IPS-15b (cell line): ENCODE measurements at regions not wholly inside any gene's neighbourhood (a gene's known extent, or its start where the extent isn't known, plus 50 kb on each side); places are given as distances from the start of the nearest gene placed in this dataset.

Experiments
- H3K27me3 ChIP-seq: one replicate; pipeline ENCODE4 v1.6.1; 2013; ENCODE audit warnings: low read length; ENCODE audit not compliant: control insufficient read depth, insufficient read depth
- H3K36me3 ChIP-seq: one replicate; pipeline ENCODE4 v1.6.1; 2013; ENCODE audit warnings: low read length; ENCODE audit not compliant: control insufficient read depth, insufficient read depth
- H3K4me1 ChIP-seq: one replicate; pipeline ENCODE4 v1.6.1; 2013; ENCODE audit warnings: mild to moderate bottlenecking, low read length; ENCODE audit not compliant: control insufficient read depth, insufficient read depth
- H3K4me3 ChIP-seq: one replicate; pipeline ENCODE4 v1.5.1; 2013; ENCODE audit warnings: low read depth, low read length
- H3K9ac ChIP-seq: one replicate; pipeline ENCODE4 v1.6.1; 2013; ENCODE audit warnings: low read depth, mild to moderate bottlenecking, low read length
- H3K9me3 ChIP-seq: one replicate; pipeline ENCODE4 v1.6.1; 2013; ENCODE audit warnings: mild to moderate bottlenecking, low read length; ENCODE audit not compliant: control insufficient read depth, insufficient read depth

DNA sequence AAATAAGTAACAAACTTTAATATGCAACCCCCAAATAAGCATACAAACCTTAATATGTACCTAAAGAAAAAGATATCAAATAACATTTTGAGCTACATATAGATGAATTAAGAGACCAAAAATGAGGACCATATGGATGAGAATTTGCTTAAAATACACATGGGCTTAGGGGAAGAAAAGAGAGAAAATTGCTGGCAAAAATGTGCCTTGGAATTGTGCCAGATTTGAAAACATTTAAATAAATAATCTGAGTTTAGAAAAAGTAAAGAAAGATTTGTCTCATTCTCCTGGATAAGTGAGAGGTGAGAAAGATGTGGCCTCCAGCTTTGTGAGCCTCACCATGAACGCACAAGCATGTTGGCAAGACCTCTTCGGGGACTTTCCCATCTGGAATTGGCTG, 372.6 kb downstream of the SOX11 start:
- no peaks in the 10 kb centered on the region for H3K4me1 ChIP-seq
- H3K9me3 ChIP-seq = no peaks in the 10 kb centered on the region
- H3K4me3 ChIP-seq = no peak overlapping the region
- no peaks in the 10 kb centered on the region for H3K36me3 ChIP-seq
- no peak overlapping the region for H3K9ac ChIP-seq
- H3K27me3 ChIP-seq = no peaks in the 10 kb centered on the region

DNA sequence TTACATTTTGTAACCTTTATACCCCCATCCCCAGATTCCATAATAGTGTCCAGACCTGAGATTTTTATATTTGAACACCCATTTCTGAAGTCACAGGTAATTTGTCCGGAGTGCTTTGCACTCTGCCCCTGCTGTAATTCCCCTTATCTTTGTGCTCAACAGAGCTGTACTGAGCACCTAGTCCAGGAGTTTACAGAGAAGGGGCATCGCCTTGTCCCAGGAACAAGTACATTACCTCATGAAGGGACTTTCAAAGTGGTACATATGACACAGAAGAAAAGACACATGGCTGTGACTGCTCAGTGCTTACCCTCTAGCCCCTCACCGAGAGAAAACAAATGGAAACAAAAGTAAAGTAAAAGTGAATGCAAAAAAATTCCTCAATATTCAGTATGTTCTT, 373.5 kb downstream of the SOX11 start:
- Histone ChIP-seq H3K4me1 (no peaks in the 10 kb centered on the region), H3K36me3 (no peaks in the 10 kb centered on the region), H3K9me3 (no peaks in the 10 kb centered on the region), H3K9ac (no peak overlapping the region), H3K4me3 (no peak overlapping the region), H3K27me3 (no peaks in the 10 kb centered on the region)

DNA sequence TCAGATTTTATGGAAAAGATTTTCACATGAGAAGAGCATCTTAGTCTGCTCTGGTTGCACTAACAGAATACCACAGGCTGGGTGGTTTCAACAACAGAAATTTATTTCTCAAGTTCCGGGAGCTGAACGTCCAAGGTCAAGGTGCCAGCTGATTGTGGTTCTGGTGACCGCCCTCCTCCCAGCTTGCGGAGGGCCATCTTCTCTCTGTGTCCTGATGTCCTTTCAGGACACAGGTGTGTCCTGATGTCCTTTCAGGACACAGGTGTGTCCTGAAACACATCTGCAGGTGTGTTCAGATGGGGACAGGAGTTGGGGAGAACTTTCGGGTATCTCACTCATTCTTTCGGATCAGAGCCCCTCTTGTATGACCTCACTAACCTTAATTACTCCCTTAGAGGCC, 374.9 kb downstream of the SOX11 start:
- Histone ChIP-seq H3K4me3 (no peak overlapping the region), H3K9me3 (no peaks in the 10 kb centered on the region), H3K27me3 (no peaks in the 10 kb centered on the region), H3K36me3 (no peaks in the 10 kb centered on the region), H3K9ac (no peak overlapping the region), H3K4me1 (peaks cover under 1% of the 10 kb centered on the region)

DNA sequence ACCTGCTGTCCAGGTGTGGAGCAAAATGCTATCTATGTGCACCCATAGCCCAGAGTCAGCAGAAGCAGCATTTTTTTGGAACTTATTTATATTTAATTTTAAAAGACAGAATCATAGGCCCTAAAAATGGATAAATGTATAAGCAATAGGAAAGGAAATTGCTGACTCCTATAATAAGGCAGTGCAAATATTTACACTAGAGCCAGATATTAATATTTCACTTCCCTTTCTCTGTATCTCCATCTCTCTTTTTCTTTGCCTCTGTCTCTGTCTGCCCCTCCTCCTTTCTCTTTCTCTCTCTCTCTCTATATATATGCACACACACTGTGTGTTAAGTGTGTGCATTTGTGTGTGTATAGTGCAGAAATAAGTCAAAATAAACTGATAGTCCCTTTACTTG, 375.6 kb downstream of the SOX11 start:
- H3K36me3 ChIP-seq = no peaks in the 10 kb centered on the region
- no peak overlapping the region for H3K9ac ChIP-seq
- peaks cover 6% of the 10 kb centered on the region for H3K4me1 ChIP-seq
- no peaks in the 10 kb centered on the region for H3K9me3 ChIP-seq
- no peak overlapping the region for H3K4me3 ChIP-seq
- H3K27me3 ChIP-seq = no peaks in the 10 kb centered on the region

DNA sequence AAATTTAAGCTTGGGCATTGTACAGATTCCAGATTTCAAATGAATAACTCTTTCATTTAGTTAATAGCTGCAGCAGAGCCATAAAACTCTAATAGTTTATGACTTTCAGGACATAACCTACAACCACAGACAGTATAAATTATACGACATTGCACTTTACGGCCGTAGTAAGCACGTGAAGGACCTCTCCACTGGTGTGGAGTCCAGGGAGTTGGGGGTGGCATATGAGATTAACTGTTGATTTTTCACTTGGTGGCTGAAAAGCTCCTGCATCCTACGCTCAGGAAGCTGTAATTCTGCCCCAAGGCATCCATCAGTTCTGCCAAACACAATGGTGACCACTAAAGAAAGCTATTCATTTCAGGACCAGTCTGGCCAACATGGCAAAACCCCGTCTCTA, 376.2 kb downstream of the SOX11 start:
- Histone ChIP-seq H3K9ac (no peak overlapping the region), H3K27me3 (no peaks in the 10 kb centered on the region), H3K4me1 (peaks cover 9% of the 10 kb centered on the region)

DNA sequence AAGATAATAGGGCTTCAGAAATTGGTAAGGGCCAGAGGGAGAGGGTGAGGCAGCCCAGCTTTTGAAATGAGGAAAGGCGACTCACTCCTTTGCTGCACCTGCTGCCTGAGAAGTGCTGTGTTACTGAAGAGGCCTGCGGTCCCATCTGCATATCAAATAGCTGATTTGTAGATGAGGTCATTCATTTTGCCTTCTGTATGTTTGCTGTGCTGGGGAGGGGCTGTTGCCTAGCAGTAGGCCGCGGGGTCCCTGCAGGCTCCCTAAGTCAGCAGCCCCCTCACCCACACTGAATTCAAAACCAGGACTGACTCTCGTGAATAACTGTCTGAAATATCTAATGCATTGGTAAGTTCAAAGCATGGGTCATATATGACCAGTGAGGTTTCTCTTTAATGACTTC, 377.2 kb downstream of the SOX11 start:
- no peak overlapping the region for H3K9ac ChIP-seq
- H3K36me3 ChIP-seq = no peaks in the 10 kb centered on the region
- no peak overlapping the region for H3K4me3 ChIP-seq
- no peaks in the 10 kb centered on the region for H3K9me3 ChIP-seq
- H3K27me3 ChIP-seq = no peaks in the 10 kb centered on the region
- H3K4me1 ChIP-seq = peaks cover 17% of the 10 kb centered on the region

More for the DNA sequence above, 376.2 kb downstream of the SOX11 start:
- H3K9me3 ChIP-seq = no peaks in the 10 kb centered on the region
- no peaks in the 10 kb centered on the region for H3K36me3 ChIP-seq
- no peak overlapping the region for H3K4me3 ChIP-seq

DNA sequence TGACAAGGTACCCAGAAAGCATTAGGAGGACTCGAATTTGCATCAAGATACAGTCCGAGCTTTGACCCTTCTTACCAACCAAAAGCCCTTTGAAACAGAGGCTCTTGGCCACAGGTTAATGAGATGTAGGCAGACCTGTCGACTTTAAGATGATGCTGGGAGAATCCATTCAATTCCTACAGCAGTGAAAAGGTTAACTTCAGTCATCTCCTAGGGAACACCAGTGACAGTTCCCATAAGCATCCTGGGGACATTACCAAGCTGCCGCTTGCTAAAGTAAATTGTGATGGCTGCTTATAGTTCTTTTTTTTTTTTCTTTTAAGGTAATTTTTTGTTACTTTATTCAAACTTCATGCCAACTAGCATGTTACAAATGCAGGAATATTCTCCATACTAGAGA, 379.3 kb downstream of the SOX11 start:
- no peak overlapping the region for H3K4me3 ChIP-seq
- H3K27me3 ChIP-seq = no peaks in the 10 kb centered on the region
- peaks cover 17% of the 10 kb centered on the region for H3K4me1 ChIP-seq
- H3K36me3 ChIP-seq = no peaks in the 10 kb centered on the region
- no peaks in the 10 kb centered on the region for H3K9me3 ChIP-seq
- no peak overlapping the region for H3K9ac ChIP-seq

DNA sequence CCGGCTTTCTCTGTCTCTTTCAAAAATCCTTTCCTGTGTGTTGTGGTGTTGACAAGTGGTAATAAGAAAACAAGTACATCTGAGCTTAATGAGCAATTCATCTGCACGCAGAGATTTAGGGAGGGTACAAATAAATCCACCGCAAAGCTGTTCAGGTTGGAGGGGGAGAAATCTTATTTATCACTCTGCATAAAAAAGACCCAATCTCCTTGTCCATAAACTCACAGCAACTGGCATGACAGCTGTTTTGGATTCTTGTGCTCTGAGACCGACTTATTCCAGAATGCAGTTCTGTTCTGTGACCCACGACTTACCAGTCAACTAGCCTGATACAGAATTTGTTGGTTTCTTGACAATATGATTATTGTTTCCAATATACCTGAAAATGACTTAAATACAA, 380.1 kb downstream of the SOX11 start:
- H3K4me3 ChIP-seq = no peak overlapping the region
- H3K9me3 ChIP-seq = no peaks in the 10 kb centered on the region
- H3K27me3 ChIP-seq = no peaks in the 10 kb centered on the region
- H3K4me1 ChIP-seq = peaks cover 17% of the 10 kb centered on the region
- no peaks in the 10 kb centered on the region for H3K36me3 ChIP-seq
- H3K9ac ChIP-seq = no peak overlapping the region

DNA sequence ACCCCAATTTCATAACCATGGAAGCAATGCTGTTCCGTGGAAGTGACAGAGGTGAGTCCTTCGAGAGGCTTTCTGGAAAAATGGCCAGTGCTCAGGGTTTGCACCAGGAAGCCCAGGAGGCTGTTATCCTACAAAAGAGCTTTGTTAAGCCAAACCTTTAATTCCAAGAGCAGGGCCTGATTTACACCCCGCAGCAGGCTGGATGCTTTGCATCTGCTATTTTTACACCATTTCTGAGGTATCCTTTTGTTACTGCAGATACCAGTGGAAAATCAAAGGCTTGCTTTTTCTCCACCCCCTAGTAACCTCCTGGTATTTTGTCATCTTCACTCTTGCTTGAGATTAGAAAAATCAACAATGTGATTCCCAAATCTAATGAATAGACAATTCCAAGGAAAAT, 380.6 kb downstream of the SOX11 start:
- no peaks in the 10 kb centered on the region for H3K9me3 ChIP-seq
- H3K4me3 ChIP-seq = no peak overlapping the region
- H3K27me3 ChIP-seq = no peaks in the 10 kb centered on the region
- no peak overlapping the region for H3K9ac ChIP-seq
- no peaks in the 10 kb centered on the region for H3K36me3 ChIP-seq
- H3K4me1 ChIP-seq = peaks cover 17% of the 10 kb centered on the region

DNA sequence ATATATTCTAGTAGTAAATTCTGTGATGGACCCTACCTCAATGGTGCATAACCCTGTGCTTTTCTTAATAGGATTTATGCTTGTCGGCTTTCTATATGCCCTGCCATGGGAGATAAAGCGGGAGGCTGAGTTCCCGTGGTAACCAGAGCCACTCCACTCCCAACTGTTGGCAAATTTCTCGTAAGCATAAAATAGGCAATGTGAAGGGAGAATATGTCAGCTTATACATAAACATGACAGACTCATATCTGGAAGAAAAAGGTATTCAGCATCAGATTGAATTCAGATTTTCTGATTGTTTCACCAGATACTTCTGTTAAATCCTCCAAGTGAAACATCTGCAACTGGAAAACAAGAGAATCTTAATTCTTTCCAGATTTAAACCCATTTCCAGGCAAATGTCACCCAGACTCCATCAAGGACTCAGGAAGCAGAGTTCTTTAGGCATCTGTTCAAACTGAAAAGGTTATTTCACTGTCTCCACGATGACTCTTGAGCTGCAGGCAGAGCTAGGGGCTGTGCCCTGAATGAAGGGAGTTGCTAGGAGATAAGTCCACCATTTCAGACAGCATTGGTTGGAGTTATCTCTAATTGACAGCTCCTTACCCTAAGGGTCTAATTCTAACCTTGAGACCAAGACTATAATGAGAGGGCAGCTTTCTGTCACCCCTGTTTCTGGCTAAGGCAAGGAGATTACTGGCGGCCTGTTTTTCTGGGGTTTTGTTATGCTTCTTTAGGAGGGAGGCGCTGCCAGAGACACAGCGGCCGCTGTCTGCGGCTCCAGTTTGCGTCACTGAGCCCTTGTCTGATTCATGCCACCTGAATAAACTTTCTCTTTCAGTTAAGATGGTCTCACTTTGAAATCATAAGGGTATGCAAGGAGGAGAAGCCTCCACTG, 381.3 kb downstream of the SOX11 start:
- Histone ChIP-seq H3K36me3 (no peaks in the 10 kb centered on the region), H3K4me1 (peaks cover 17% of the 10 kb centered on the region), H3K9ac (no peak overlapping the region), H3K9me3 (no peaks in the 10 kb centered on the region), H3K27me3 (no peaks in the 10 kb centered on the region), H3K4me3 (no peak overlapping the region)

DNA sequence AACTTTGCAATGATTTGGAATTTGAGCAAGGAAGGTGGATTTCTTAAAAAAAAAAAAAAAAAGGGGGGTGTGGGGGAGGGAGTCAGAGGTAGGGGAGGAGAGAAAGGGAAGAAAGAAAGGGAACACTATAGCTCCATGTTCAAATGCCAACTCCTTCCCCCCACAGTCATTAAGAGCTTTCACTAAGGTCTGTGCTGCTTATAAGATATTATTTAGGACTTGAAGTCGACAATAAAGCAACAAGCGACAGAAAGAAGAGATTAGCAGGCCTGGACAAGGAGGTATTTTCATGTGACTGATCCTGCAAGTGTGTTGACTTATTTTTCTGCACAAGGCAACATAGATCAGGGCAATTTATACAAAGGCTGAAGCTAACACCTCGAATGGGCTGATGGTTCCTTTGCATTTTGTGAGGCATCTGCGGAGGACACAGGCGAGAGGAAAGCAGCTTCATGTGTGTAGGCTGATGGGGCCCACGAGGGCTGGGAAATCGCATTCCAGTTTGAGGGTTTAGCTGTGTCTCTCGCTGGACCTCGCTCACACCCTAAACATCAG, 382.0 kb downstream of the SOX11 start:
- peaks cover 17% of the 10 kb centered on the region for H3K4me1 ChIP-seq
- H3K9ac ChIP-seq = no peak overlapping the region
- H3K36me3 ChIP-seq = no peaks in the 10 kb centered on the region
- H3K4me3 ChIP-seq = no peak overlapping the region
- H3K27me3 ChIP-seq = no peaks in the 10 kb centered on the region
- H3K9me3 ChIP-seq = no peaks in the 10 kb centered on the region

DNA sequence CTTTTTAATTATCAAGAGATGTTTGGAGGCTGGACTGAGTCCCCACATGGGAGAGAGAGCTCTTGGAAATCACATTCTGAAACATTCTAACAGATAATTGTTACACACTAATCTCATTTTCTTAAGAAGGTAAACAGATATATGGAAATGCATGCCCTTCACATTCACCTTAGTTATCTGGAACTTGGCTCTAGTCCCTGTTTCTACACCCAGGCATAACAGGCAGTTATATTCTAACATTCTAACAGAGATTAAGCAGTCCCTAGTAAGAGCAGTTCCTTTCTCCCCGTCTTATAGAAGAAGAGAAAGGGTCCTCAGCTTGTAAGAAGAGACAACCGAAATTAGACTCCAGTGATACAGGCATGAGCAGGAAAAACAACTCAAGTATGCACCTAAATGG, 385.4 kb downstream of the SOX11 start:
- no peaks in the 10 kb centered on the region for H3K9me3 ChIP-seq
- H3K27me3 ChIP-seq = no peaks in the 10 kb centered on the region
- peaks cover 11% of the 10 kb centered on the region for H3K4me1 ChIP-seq
- no peak overlapping the region for H3K9ac ChIP-seq
- H3K36me3 ChIP-seq = no peaks in the 10 kb centered on the region
- no peak overlapping the region for H3K4me3 ChIP-seq
